Islet of Langerhans (tissue), 1 donor: ENCODE measurements at regions not wholly inside any gene's neighbourhood (a gene's known extent, or its start where the extent isn't known, plus 50 kb on each side); places are given as distances from the start of the nearest gene placed in this dataset.
"Not testable (repeated sequence)": the region's sequence is repeated elsewhere in the genome, so short reads cannot be mapped to it uniquely, and the experiment has no call there.

ENCODE experiments used
- FAIRE-seq: peaks from one replicate; lab custom pipeline; 2011; peaks lifted over from hg19 to GRCh38; lab: Jason Lieb, UNC

DNA sequence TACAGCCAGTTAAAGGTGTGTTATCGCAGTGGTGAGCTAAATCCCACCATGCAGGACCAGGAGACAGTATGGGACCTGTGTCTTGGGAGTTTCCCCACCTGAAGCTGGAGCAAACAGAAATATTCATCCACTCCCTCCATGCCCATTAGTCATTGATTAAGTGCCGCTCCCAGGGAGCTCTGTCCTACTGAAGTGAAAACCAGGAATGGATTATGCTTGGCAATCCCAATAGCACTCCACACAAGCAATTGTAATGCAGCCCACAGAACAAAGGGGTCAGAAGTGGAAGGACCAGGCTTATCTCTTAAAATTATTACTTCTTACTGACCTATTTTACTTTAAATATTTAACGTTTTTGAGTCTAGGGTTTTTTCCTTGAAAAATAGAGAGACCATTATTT is 1005.4 kb downstream of the ADGRL2 start:
- FAIRE-seq = no peak

GRCh38 chr1:82801176-82801575 is 1000.4 kb downstream of the ADGRL2 start:
- no peak for FAIRE-seq

DNA sequence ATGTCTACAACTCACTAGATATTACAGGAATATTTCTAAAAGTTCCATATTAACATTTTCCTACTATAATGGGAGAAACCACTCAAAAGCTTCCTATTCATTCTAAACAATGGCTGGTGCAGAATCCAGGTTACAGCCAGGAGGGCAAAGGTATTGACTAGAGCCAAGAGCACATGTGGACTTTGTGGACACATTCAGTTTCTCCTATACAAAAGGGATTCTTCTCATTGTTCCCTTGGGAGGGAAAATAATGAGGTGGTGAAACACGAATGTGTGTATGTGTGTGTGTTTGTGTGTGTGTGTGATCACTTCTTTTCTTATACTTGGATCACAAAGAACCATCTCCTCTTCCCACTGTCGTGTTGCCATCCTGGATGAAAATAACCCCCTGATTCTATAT is 1000.0 kb downstream of the ADGRL2 start:
- FAIRE-seq = no peak

- FAIRE-seq = no peak
Measured at GRCh38 chr1:82799261-82799660, 998.5 kb downstream of the ADGRL2 start.

- no peak for FAIRE-seq
Measured at GRCh38 chr1:82795508-82796149, 994.9 kb downstream of the ADGRL2 start.

- FAIRE-seq = no peak
Measured at GRCh38 chr1:82792151-82792550, 991.4 kb downstream of the ADGRL2 start.

DNA sequence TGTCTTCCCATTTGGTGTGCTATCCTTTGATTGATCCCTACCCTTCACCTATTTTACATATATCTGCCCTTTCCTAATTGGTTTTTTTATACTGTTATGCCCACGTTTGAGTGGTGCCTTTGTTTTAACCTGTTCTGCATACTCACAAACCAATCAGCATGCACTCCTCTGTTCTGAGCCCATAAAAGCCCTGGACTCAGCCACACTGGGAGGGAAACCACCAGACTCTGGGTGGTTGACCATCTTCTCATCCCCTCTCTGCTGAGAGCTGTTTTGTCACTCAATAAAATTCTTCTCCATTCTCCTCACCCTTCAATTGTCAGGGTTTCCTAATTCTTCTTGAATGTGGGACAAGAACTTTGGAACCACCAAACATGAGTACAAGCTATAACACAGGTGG is 989.8 kb downstream of the ADGRL2 start:
- FAIRE-seq = no peak

DNA sequence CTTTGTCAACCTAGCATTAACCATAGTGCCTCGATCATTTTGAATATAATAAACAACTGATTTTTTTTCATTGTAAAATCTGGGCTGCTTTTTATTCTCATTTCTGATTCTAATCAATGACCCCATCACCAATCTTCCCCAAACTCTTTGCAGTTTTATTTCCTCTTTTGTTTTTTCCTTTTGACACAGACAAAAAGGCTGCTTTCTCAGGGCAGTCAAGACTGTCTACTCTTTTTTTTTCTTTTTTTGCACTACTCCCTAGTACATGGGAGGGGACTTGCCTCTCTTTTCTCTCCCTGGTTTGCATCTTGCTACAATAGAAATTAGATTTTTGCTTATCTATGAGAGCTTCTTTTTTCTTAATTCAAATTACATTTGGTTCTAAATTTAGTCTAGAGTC is 987.9 kb downstream of the ADGRL2 start:
- FAIRE-seq = no peak

DNA sequence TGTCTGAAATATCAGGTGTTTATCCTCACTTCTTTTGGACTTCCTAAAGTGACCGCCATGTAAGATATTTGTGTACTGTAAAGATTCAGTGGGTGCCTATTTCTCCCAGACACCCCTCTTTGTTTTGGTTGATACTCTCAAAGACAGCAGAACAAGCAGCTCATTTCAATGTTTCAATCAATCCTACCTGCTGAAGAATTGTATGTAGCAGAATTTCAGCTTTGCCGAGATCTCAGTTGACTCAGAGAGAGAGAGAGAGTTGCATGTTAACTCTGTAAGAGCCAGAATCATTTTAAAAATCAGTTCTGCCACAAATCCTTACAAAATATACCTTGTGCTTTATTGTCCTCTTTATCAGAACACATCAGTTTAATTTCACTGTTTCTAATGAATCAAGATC is 987.3 kb downstream of the ADGRL2 start:
- no peak for FAIRE-seq

DNA sequence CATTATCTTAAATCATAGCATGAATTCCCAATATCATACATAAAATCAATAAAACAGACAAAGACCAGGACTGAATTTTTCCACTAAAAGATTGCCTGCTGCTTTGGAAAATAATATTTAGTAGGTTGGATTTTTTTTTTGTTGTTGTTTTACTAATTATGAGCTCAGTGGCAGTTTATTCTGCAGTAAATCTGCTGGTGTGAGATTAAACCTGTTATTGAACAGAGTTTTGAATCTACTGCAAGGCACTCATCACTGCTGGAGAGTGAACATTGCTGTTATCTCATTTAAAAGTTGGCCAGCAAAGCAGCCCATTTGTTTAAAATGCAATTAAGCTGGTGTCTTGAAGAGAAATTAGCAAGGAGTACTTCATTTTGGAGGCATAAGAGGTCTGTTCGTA is 986.1 kb downstream of the ADGRL2 start:
- no peak for FAIRE-seq

- no peak for FAIRE-seq
Measured at GRCh38 chr1:82785268-82785790, 984.6 kb downstream of the ADGRL2 start.

DNA sequence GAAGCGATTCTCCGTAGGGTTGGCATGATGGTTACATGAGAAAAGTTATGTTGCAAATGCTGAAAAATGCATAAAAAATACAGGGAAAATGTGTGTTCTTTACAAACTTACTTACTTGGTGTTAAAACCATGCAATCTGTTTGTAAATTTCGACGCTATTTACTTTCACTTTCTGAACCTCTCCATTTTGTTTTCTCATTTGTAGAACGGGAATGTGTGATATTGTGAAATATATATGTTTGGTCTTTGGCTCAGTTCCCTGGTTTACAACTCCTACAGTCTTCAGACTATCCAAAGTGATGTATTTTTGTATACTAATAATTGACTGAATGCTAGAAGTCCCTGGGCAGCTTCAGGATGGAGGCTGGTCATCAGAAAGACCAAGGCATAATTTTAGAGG is 982.3 kb downstream of the ADGRL2 start:
- no peak for FAIRE-seq

DNA sequence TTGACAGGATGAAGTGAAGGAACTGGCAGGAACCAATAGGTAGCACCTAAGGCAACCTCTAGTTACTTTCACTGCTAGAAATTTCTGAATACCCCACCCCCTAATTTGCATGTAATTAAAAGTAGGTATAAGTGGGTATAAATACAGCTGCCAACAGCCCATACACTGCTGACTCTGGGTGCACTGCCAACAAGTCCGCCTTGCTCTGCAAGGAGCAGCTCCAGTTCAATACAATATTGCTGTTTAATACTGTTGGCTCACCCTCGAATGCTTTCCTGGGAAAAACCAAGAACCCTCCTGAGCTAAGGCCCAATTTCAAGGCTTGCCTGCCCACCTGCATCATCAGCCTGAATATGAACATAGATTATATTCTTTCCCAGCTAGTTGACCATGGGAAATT is 981.9 kb downstream of the ADGRL2 start:
- FAIRE-seq = no peak

- FAIRE-seq = peak; percentile 24
Measured at GRCh38 chr1:82778612-82779011, 977.9 kb downstream of the ADGRL2 start.

DNA sequence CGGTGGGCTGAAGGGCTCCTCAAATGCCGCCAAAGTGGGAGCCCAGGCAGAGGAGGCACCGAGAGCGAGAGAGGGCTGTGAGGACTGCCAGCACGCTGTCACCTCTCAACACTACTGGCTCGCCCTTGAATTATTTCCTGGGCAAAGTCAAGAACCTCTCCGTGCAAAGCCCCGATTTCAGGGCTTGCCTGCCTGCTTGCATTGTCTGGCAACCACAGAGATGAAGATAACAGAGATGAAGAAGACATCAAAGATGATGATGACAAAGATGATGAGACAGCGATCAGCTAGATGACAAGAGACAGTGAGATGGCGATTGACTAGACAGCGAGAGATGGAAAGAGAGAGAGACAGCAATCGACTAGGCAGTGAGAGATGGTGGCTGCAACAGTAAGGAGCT is 976.5 kb downstream of the ADGRL2 start:
- FAIRE-seq = no peak

GRCh38 chr1:82776730-82777129 is 976.0 kb downstream of the ADGRL2 start:
- not testable (repeated sequence) for FAIRE-seq

DNA sequence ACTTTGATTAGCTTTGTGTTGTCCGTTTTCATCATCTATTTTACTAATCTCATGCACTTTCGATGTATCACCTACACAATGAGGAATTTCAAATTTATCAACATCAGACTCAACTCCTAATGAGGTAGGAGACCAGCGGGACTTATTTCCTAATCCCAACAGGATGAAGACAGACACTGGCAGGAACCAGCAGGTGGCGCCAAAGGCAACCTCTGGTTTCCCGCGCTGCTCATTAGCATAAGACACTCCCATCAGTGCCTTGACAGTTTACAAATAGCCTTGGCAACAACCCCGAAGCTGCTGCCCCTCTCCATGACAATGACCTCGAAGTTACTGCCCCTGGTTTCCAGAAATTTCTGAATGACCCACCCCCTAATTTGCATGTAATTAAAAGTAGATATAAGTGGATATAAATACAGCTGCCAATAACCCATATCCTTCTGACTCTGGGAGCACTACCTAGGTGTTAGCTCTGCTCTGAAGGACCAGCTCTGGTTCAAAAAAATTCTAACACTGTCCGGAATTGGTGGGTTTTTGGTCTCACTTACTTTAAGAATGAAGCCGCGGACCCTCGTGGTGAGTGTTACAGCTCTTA is 974.8 kb downstream of the ADGRL2 start:
- FAIRE-seq = no peak

GRCh38 chr1:82762829-82763532 is 962.2 kb downstream of the ADGRL2 start:
- no peak for FAIRE-seq

DNA sequence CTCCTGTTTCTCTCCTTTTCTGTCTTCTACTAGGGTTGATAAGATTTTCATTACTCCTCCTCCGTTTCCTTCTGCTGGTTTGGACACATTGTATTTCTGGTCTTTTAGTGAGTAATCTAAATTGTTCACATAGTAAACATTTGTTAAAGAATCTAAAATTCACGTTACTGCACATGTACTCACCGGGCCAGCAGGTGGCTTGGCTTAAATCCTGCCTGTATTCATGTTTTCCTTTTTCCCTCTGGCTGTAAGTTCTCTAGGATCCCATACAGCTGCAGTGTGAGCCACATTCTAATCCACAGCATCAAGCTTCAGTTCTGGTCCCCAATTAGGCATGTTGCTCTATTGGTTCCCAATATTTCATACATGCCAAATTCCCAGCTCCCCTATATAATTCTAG is 958.3 kb downstream of the ADGRL2 start:
- FAIRE-seq = no peak

GRCh38 chr1:82755671-82756070 is 954.9 kb downstream of the ADGRL2 start:
- FAIRE-seq = no peak

DNA sequence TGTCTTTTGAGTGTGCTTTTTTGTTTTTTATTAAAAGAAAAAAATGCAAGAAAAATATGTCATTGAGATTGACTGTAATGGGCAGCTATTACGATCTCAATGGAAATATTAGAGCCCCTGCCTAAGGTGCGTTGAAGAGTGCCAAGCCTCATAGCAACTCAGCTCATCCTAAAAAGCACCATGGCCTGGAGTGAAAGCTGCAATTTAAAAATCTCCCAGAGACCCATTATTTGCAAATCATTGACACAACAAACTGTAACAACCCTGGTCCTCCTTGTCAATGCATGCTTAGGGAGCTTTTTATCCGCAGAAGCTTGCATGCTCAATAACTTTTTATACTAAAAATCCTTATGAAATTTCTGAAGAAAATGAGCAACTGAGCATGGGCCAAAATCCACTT is 954.5 kb downstream of the ADGRL2 start:
- FAIRE-seq = no peak

DNA sequence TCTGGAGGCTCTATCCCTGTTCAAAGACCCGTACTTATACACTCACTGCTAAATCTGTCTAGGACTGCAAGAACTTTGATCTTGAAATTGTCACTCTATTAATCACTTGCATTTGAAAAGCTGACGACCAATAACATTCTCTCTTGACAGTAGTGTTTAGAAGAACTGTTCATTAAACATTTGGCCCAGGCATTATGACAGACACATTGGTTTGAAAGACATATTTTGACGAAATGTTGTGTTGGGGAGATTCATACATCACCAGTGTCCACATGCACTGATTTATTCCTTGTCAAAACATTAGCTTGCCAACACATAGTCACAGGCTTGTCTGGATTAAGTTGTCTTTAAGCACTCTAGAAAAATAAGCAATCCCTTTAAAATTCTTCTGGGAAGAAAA is 951.3 kb downstream of the ADGRL2 start:
- FAIRE-seq = no peak

- no peak for FAIRE-seq
Measured at GRCh38 chr1:82733645-82734044, 932.9 kb downstream of the ADGRL2 start.

- no peak for FAIRE-seq
Measured at GRCh38 chr1:82731216-82731615, 930.5 kb downstream of the ADGRL2 start.
